MM.1S (cell line): ENCODE measurements at regions not wholly inside any gene's neighbourhood (a gene's known extent, or its start where the extent isn't known, plus 50 kb on each side); places are given as distances from the start of the nearest gene placed in this dataset.

Experiments used
- DNase-seq: peaks from one replicate; pipeline ENCODE4 v3.0.0-alpha.2; 2015
- H2AFZ ChIP-seq: fragments of 300-600 bp; sonication (generic); 2 replicates; pipeline ENCODE4 v1.6.0; 2016; ENCODE audit warnings: antibody characterized with exemption, low read length
- H3F3A ChIP-seq: fragments of 300-600 bp; sonication (generic); 2 replicates; pipeline ENCODE4 v1.6.1; 2016; ENCODE audit warnings: mild to moderate bottlenecking, antibody characterized with exemption, low read length, moderate library complexity, mixed read lengths; ENCODE audit not compliant: insufficient read depth
- H3K27ac ChIP-seq: fragments of 300-600 bp; sonication (generic); 2 replicates; pipeline ENCODE4 v1.5.1; 2016; ENCODE audit warnings: mild to moderate bottlenecking, low read length
- H3K27me3 ChIP-seq: fragments of 300-600 bp; sonication (generic); replicated peaks from 2 replicates; pipeline ENCODE4 v1.6.0; 2016; ENCODE audit warnings: low read length; ENCODE audit not compliant: insufficient read depth
- H3K36me3 ChIP-seq: fragments of 300-600 bp; sonication (generic); replicated peaks from 2 replicates; pipeline ENCODE4 v1.6.1; 2016; ENCODE audit warnings: mild to moderate bottlenecking, low read length, mixed read lengths; ENCODE audit not compliant: insufficient read depth
- H3K4me1 ChIP-seq: fragments of 300-600 bp; sonication (generic); 2 replicates; pipeline ENCODE4 v1.6.1; 2016; ENCODE audit warnings: low read length, mixed read lengths
- H3K4me2 ChIP-seq: fragments of 300-600 bp; sonication (generic); 2 replicates; pipeline ENCODE4 v1.6.0; 2016; ENCODE audit warnings: low read depth, low read length
- H3K4me3 ChIP-seq: fragments of 300-600 bp; sonication (generic); 2 replicates; pipeline ENCODE4 v1.5.1; 2016; ENCODE audit warnings: low read length, mixed read lengths
- H3K79me2 ChIP-seq: fragments of 300-600 bp; sonication (generic); 2 replicates; pipeline ENCODE4 v1.6.1; 2016; ENCODE audit warnings: mixed run types, low read length, mixed read lengths
- H3K9ac ChIP-seq: fragments of 300-600 bp; sonication (generic); 2 replicates; pipeline ENCODE4 v1.6.1; 2016; ENCODE audit warnings: low read length, mixed read lengths
- H3K9me2 ChIP-seq: fragments of 300-600 bp; sonication (generic); replicated peaks from 2 replicates; pipeline ENCODE4 v1.6.1; 2016; ENCODE audit warnings: mild to moderate bottlenecking, low read length, mixed read lengths; ENCODE audit not compliant: insufficient read depth
- H3K9me3 ChIP-seq: fragments of 300-600 bp; sonication (generic); replicated peaks from 2 replicates; pipeline ENCODE4 v1.6.1; 2016; ENCODE audit warnings: mild to moderate bottlenecking, low read length, mixed read lengths; ENCODE audit not compliant: insufficient read depth
- H4K20me1 ChIP-seq: fragments of 300-600 bp; sonication (generic); 2 replicates; pipeline ENCODE4 v1.6.1; 2016; ENCODE audit warnings: mild to moderate bottlenecking, low read length, moderate library complexity, mixed read lengths; ENCODE audit not compliant: insufficient read depth
- EZH2 ChIP-seq: fragments of 300-600 bp; sonication (generic); optimal IDR thresholded peaks from 2 replicates; pipeline ENCODE3; 2017; ENCODE audit warnings: low read depth, mild to moderate bottlenecking, antibody characterized with exemption, low read length, mixed read lengths
- EZH2phosphoT487 ChIP-seq: fragments of 300-600 bp; sonication (generic); IDR thresholded peaks from 2 replicates; pipeline ENCODE4 v1.6.1; 2018; ENCODE audit warnings: antibody characterized with exemption, low read length
- TF ChIP-seq, protein P1 (sequence below): fragments of 300-600 bp; sonication (generic); IDR thresholded peaks from 2 replicates; pipeline ENCODE4 v1.5.1; 2016; ENCODE audit warnings: antibody characterized with exemption, low read length, mixed read lengths

DNA sequence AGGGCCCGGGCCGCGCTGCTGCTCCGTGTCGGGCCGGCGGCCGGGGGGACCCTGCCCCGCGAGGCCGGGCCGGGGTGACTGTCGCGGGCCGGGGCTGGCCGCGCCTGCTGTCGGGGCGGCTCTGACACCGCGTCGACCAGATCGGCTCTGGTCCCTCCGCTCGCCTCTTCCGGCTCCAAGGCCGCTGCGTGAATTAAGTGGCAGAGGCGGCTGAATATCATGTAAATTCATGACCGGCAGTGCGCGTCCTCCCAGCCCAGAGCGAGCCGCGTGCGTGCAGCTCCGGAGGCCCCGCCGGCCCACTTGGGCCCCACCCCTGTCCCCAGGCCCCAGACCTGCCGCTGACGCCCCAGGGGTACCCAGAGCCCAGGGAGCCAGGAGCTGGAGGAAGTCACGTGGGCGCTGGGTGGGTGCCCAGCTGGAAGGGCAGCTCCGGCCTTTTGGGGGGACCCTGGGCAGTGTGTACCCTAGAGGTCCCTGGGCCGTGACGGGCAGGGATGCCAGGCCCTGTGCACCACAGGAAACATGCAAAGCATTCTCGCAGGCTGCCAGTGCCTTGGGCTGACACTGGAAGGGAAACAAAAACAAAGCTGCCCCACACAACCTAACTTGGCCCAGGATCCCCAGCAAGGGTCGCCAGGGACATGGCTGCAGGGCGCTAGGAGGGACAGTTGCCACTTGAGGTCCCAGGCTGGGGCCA lies 584.0 kb upstream of the MKI67 start:
- Histone ChIP-seq H3K9me2 (no peaks in the 10 kb centered on the region), H3K27ac (no peak overlapping the region), H3K4me1 (no peaks in the 10 kb centered on the region), H3K4me2 (no peak overlapping the region), H3K36me3 (no peaks in the 10 kb centered on the region), H3K9me3 (no peaks in the 10 kb centered on the region), H3K27me3 (no peaks in the 10 kb centered on the region), H3K9ac (no peak overlapping the region), H3K79me2 (no peaks in the 10 kb centered on the region), H3F3A (no peaks in the 10 kb centered on the region), H2AFZ (no peak overlapping the region), H3K4me3 (no peak overlapping the region), H4K20me1 (no peaks in the 10 kb centered on the region)
- no peak for DNase-seq
- TF ChIP-seq, protein P1, sequence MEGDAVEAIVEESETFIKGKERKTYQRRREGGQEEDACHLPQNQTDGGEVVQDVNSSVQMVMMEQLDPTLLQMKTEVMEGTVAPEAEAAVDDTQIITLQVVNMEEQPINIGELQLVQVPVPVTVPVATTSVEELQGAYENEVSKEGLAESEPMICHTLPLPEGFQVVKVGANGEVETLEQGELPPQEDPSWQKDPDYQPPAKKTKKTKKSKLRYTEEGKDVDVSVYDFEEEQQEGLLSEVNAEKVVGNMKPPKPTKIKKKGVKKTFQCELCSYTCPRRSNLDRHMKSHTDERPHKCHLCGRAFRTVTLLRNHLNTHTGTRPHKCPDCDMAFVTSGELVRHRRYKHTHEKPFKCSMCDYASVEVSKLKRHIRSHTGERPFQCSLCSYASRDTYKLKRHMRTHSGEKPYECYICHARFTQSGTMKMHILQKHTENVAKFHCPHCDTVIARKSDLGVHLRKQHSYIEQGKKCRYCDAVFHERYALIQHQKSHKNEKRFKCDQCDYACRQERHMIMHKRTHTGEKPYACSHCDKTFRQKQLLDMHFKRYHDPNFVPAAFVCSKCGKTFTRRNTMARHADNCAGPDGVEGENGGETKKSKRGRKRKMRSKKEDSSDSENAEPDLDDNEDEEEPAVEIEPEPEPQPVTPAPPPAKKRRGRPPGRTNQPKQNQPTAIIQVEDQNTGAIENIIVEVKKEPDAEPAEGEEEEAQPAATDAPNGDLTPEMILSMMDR: no peak

DNA sequence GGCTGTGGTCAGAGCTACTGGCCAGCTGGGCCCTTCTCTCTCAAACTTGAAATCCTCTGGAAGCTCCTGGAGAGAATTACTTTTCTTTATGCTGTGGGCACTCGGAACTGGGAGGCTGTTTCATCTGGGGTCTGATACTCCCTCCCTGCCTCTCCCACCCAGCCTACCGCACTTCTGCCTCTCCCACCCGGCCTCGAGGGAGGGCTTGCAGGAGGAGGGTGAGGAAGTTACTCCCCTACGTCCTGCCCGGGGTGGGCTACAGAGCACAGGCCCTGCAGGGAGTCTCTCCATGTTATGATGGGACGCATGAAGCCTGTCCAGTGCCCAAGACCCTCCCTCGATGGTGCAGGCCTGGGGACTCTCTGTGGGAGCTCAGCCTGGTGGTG lies 584.6 kb upstream of the MKI67 start:
- Histone ChIP-seq H3K4me3 (no peak overlapping the region), H3K36me3 (no peaks in the 10 kb centered on the region), H3K79me2 (no peaks in the 10 kb centered on the region), H3K4me1 (no peaks in the 10 kb centered on the region), H3K9me2 (no peaks in the 10 kb centered on the region), H3K4me2 (no peak overlapping the region), H2AFZ (no peak overlapping the region), H3K27ac (no peak overlapping the region), H4K20me1 (no peaks in the 10 kb centered on the region), H3K27me3 (no peaks in the 10 kb centered on the region), H3F3A (no peaks in the 10 kb centered on the region), H3K9ac (no peak overlapping the region), H3K9me3 (no peaks in the 10 kb centered on the region)
- TF ChIP-seq, protein P1: no peak
- TF ChIP-seq EZH2: no peak
- no peak for TF ChIP-seq EZH2phosphoT487
- no peak for DNase-seq

DNA sequence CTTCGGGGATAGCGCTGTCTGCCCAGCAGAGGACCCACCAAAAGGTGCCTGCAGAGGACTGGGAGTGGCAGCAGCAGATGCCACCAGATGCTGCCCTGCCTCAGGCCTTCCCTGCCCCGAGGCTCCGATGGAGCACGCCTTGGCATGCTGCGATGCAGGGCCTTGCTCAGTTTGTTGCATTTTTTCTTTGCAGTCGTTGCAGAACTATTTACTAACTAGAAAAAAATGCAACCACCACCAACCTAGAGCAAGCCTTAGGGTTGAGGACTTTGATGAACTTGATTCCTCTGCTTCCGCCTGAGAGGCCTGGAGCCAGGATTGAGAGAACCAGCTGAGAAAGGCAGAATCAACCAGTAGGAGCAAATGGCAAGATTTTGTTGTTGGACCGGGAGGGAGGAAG lies 585.6 kb upstream of the MKI67 start:
- no peaks in the 10 kb centered on the region for H3K79me2 ChIP-seq
- no peaks in the 10 kb centered on the region for H3K4me1 ChIP-seq
- no peak overlapping the region for H3K4me3 ChIP-seq
- no peak for TF ChIP-seq EZH2phosphoT487
- TF ChIP-seq EZH2: no peak
- TF ChIP-seq, protein P1: no peak
- H4K20me1 ChIP-seq: no peaks in the 10 kb centered on the region
- no peaks in the 10 kb centered on the region for H3K36me3 ChIP-seq
- no peak overlapping the region for H3K27ac ChIP-seq
- no peaks in the 10 kb centered on the region; the same call in 1 of the 2 replicates for H3K27me3 ChIP-seq
- H3K9me2 ChIP-seq: no peaks in the 10 kb centered on the region
- no peak overlapping the region for H3K4me2 ChIP-seq
- no peak for DNase-seq
- no peaks in the 10 kb centered on the region for H3F3A ChIP-seq
- H2AFZ ChIP-seq: no peak overlapping the region
- no peak overlapping the region for H3K9ac ChIP-seq
- H3K9me3 ChIP-seq: no peaks in the 10 kb centered on the region
